Lung (tissue), 11 donors: ENCODE measurements at regions not wholly inside any gene's neighbourhood (a gene's known extent, or its start where the extent isn't known, plus 50 kb on each side); places are given as distances from the start of the nearest gene placed in this dataset.

Source experiments
- ATAC-seq: fragments of 200-7000 bp; cut with Tn5 transposase; one replicate; pipeline ENCODE4 v1.9.1; 2020; ENCODE audit warnings: moderate number of reproducible peaks; ENCODE audit not compliant: insufficient read depth, low FRiP score
- DNase-seq, 3 donors: peaks; one replicate each; pipeline ENCODE4 v3.0.0-alpha.2; 2013 to 2017
- H3K27ac ChIP-seq, 2 donors: one replicate each; pipeline ENCODE4 v1.5.1; 2013; ENCODE audit warnings: mild to moderate bottlenecking in 2 of 2, moderate library complexity in 2 of 2, control low read depth in 1 of 2, inconsistent platforms in 1 of 2, low read depth in 1 of 2, low read length in 1 of 2
- H3K27me3 ChIP-seq, 3 donors: one replicate each; pipeline ENCODE4 v1.5.1; 2013; ENCODE audit warnings: low read length in 2 of 3; ENCODE audit not compliant: control insufficient read depth in 3 of 3, insufficient read depth in 3 of 3
- H3K36me3 ChIP-seq, 4 donors: one replicate each; pipeline ENCODE4 v1.5.1; 2013; ENCODE audit warnings: low read length in 4 of 4, mild to moderate bottlenecking in 1 of 4, moderate library complexity in 1 of 4; ENCODE audit not compliant: control insufficient read depth in 4 of 4, insufficient read depth in 4 of 4
- H3K4me1 ChIP-seq, 5 donors: one replicate each; pipeline ENCODE4 v1.5.1; 2013; ENCODE audit warnings: low read length in 5 of 5, mild to moderate bottlenecking in 2 of 5, moderate library complexity in 1 of 5; ENCODE audit not compliant: control insufficient read depth in 5 of 5, insufficient read depth in 5 of 5
- H3K4me3 ChIP-seq: one replicate; pipeline ENCODE4 v1.5.1; 2013; ENCODE audit warnings: mild to moderate bottlenecking, control low read depth, moderate library complexity
- H3K9ac ChIP-seq, 2 donors: one replicate each; pipeline ENCODE4 v1.5.1; 2013; ENCODE audit warnings: low read length in 2 of 2, control low read depth in 1 of 2; ENCODE audit not compliant: insufficient read depth in 1 of 2
- H3K9me3 ChIP-seq, 4 donors: one replicate each; pipeline ENCODE4 v1.5.1; 2013; ENCODE audit warnings: low read length in 3 of 4, mild to moderate bottlenecking in 1 of 4, moderate library complexity in 1 of 4; ENCODE audit not compliant: control insufficient read depth in 4 of 4, insufficient read depth in 3 of 4
- WGBS, 2 donors: extraction: QIAGEN DNeasy Blood & Tissue Kit; methylation state at CpG; one replicate each; pipeline ENCODE4 v1.1.7; 2013; 5-methylcytosine and 5-hydroxymethylcytosine counted together
- TF ChIP-seq, protein P1 (sequence below): IDR thresholded peaks from 2 replicates; pipeline ENCODE4 v1.5.1; 2012; ENCODE audit warnings: mild to moderate bottlenecking; ENCODE audit errors: control extremely low read depth, extremely low read depth
- donor health status: control.
- donor health status: control.
- donor health status: Bipolar disorder and iron deficiency.
- donor health status: healthy.
- donor health status: DM: yes; HTN: yes; CAD: no.

GRCh38 chr5:50964746-50965653 is 298.6 kb downstream of the PARP8 start:
- H3K27me3 ChIP-seq: peaks cover 0 to 76% (median 71%) of the 10 kb centered on the region in 3 donors
- DNase-seq (peak in 2 of 3 donors; percentile 6 to 36), ATAC-seq (no peak)
- TF ChIP-seq, protein P1, sequence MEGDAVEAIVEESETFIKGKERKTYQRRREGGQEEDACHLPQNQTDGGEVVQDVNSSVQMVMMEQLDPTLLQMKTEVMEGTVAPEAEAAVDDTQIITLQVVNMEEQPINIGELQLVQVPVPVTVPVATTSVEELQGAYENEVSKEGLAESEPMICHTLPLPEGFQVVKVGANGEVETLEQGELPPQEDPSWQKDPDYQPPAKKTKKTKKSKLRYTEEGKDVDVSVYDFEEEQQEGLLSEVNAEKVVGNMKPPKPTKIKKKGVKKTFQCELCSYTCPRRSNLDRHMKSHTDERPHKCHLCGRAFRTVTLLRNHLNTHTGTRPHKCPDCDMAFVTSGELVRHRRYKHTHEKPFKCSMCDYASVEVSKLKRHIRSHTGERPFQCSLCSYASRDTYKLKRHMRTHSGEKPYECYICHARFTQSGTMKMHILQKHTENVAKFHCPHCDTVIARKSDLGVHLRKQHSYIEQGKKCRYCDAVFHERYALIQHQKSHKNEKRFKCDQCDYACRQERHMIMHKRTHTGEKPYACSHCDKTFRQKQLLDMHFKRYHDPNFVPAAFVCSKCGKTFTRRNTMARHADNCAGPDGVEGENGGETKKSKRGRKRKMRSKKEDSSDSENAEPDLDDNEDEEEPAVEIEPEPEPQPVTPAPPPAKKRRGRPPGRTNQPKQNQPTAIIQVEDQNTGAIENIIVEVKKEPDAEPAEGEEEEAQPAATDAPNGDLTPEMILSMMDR: no peak
- no peak overlapping the region for H3K9ac ChIP-seq
- WGBS, 2 donors: 35 to 53% methylated on average over 15 of the region's 15 CpGs
- no peak overlapping the region for H3K4me3 ChIP-seq
- no peak overlapping the region for H3K27ac ChIP-seq
- peaks cover 0 to 6% (median 0%) of the 10 kb centered on the region in 4 donors for H3K9me3 ChIP-seq
- H3K36me3 ChIP-seq: no peaks in the 10 kb centered on the region
- H3K4me1 ChIP-seq: peaks cover 0 to 45% (median 6%) of the 10 kb centered on the region in 5 donors

DNA sequence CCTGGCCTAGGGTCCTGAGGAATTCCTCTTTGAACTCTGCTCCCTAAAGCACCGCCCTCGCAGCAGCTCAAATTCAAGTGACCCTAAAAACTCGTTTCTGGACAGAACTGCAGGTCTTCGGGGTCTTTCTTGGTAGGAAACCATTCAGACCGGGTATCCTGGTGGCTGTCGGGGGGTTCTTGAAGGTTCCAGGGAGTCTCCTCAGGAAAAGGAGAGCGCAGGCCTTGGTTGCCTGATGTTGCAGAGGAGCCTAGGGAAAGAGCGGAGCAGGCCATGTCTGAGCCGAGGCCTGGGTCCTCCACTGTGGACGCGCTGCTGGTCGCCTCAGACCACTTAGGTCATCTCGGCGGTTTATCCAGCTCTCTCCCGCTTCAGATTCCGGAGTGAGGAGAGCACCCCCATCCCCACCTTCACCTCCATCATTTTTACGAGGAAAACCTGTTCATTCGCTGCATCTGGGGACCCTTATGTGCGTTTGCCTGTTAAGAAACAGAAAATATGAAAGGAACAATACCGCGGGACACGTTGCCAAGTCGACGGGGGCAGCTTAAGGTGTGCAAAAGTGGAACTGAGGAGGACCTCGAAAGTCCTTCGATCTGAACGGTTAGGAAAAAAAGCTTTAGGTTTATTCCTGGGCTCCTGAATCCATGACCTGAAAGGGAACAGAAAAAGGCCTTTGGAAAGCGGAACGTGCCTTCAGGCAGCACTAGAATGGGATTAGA is 299.4 kb downstream of the PARP8 start:
- ATAC-seq (no peak), DNase-seq (peak in 2 of 3 donors; percentile 3 to 14)
- no peak overlapping the region for H3K4me3 ChIP-seq
- TF ChIP-seq, protein P1: no peak
- no peaks in the 10 kb centered on the region for H3K36me3 ChIP-seq
- peaks cover 0 to 46% (median 6%) of the 10 kb centered on the region in 5 donors for H3K4me1 ChIP-seq
- peaks cover 0 to 6% (median 0%) of the 10 kb centered on the region in 4 donors for H3K9me3 ChIP-seq
- H3K27ac ChIP-seq: no peak overlapping the region
- WGBS, 2 donors: 25 to 44% methylated on average over 29 of the region's 29 CpGs
- peaks cover 0 to 84% (median 80%) of the 10 kb centered on the region in 3 donors for H3K27me3 ChIP-seq
- H3K9ac ChIP-seq: no peak overlapping the region

- H3K4me1 ChIP-seq: peaks cover 0 to 46% (median 6%) of the 10 kb centered on the region in 5 donors
- H3K9me3 ChIP-seq: peaks cover 0 to 6% (median 0%) of the 10 kb centered on the region in 4 donors
- WGBS, 2 donors: 9 to 14% methylated on average over 12 of the region's 12 CpGs
- no peak overlapping the region for H3K27ac ChIP-seq
- no peaks in the 10 kb centered on the region for H3K36me3 ChIP-seq
- peaks cover 0 to 91% (median 83%) of the 10 kb centered on the region in 3 donors for H3K27me3 ChIP-seq
- ATAC-seq (no peak), DNase-seq (peak; percentile 14 to 57 (median 24))
- TF ChIP-seq, protein P1: no peak
- no peak overlapping the region for H3K9ac ChIP-seq
- no peak overlapping the region for H3K4me3 ChIP-seq
Observed at GRCh38 chr5:50967009-50967562, 300.6 kb downstream of the PARP8 start.
